ENCODE measurements at regions not wholly inside any gene's neighbourhood (a gene's known extent, or its start where the extent isn't known, plus 50 kb on each side); places are given as distances from the start of the nearest gene placed in this dataset.

DNA sequence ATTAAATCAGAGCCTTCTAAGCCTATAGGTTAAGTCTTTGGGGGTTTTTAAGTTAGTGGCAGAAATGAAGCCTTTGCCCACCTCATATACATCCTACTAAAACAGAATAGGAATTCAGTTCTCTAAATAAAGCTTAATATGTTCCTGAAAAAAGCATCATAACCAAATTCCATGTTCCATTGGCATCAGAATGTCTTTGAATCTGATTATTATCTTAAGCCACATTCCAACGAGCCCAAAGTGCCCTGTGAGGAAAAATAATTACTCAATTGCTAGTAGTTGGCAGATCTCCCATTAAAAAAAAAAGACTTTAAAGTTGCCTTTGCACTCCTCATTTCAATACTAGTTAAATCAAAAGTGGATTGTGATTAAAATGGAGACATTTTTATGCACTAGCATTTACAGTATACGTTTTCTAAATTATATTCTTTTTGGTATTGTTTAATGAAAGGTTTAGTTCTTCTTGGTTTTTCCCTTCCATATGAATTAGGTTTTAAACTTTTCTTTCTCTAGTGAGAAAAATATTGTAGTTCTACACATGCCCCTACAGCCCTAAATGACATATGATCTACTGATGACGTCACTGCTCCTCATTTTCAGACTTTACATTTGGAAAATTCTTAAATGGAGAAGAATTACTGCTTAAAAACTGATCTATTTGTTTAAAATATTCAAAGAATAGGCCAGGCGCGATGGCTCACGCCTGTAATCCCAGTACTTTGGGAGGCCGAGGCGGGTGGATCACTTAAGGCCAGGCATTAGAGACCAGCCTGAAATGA lies 54.3 kb upstream of the CABCOCO1 start:
- H2AK5ac ChIP-seq (ENCODE audit: low read depth, low read length), result no peak overlapping the region
- H2BK15ac ChIP-seq (ENCODE audit: low read length), result no peak overlapping the region
- H3K18ac ChIP-seq (ENCODE audit: extremely low read depth, low read length), result no peak overlapping the region
- no peak overlapping the region for H2BK5ac ChIP-seq (ENCODE audit: low read depth, low read length)
- H3K14ac ChIP-seq (ENCODE audit: insufficient read length), result no peak overlapping the region
- H2AFZ ChIP-seq (ENCODE audit: low read length), result no peak overlapping the region
- FAIRE-seq (no peak), DNase-seq (ENCODE audit: low read depth in 1 of 2, low spot score in 2 of 2) (no peak)
- 94% methylated on average over 8 of the region's 8 CpGs; no CpG with 5 or more reads in 1 of the 2 experiments for WGBS, 2 experiments (ENCODE audit: extremely low coverage in 1 of 2, insufficient coverage in 1 of 2, insufficient read length in 1 of 2, insufficient replicate concordance in 2 of 2, low coverage in 1 of 2, low lambda C conversion rate in 2 of 2, missing lambda C conversion rate in 1 of 2)
- no peaks in the 10 kb centered on the region for H3K36me3 ChIP-seq (ENCODE audit: control insufficient read depth in 2 of 4, insufficient read depth in 4 of 4, low read length in 3 of 4)
- H2BK120ac ChIP-seq (replicated peaks; ENCODE audit: low read depth, low read length), result no peak overlapping the region
- H2BK12ac ChIP-seq (ENCODE audit: low read depth, low read length), result no peak overlapping the region
- no peak overlapping the region for H3K9ac ChIP-seq (replicated peaks in 1 of 4; ENCODE audit: extremely low read depth in 1 of 4, low read depth in 3 of 4, low read length in 3 of 4)
- no peak overlapping the region for H4K8ac ChIP-seq (ENCODE audit: extremely low read depth, insufficient read depth, low read length)
- H3K4me3 ChIP-seq (ENCODE audit: extremely low read depth in 1 of 4, insufficient read depth in 2 of 4, low read depth in 3 of 4, low read length in 4 of 4), result no peak overlapping the region
- no peak overlapping the region for H4K5ac ChIP-seq (ENCODE audit: insufficient read length, low read depth, low read length)
- ChIA-PET POLR2A (ENCODE audit: partially characterized antibody) (no interaction called here), CTCF (ENCODE audit: partially characterized antibody) (interaction anchor here (0.6 to 3.0 kb wide), 11 partner anchors 8 to 125 kb away, joined by 3 to 30 read pairs (median 10); no protein-coding TSS in a partner anchor)
- H3K23ac ChIP-seq (ENCODE audit: insufficient read length), result no peak overlapping the region
- H3K79me1 ChIP-seq (ENCODE audit: low read depth, low read length), result no peaks in the 10 kb centered on the region
- no peak overlapping the region for H3K56ac ChIP-seq (replicated peaks; ENCODE audit: insufficient read length, low read depth, low read length)
- no peak overlapping the region for H4K91ac ChIP-seq (replicated peaks; ENCODE audit: insufficient read length, low read length)
- no peak overlapping the region for H3K4me2 ChIP-seq (ENCODE audit: insufficient read depth in 1 of 2, low read depth in 2 of 2, low read length in 2 of 2)
- H3K79me2 ChIP-seq (ENCODE audit: control insufficient read depth in 1 of 2, insufficient read depth in 2 of 2, low read length in 2 of 2), result no peaks in the 10 kb centered on the region
- H3K27me3 ChIP-seq (replicated peaks in 1 of 4; ENCODE audit: control insufficient read depth in 3 of 4, extremely low read depth in 1 of 4, insufficient read depth in 3 of 4, low read length in 3 of 4), result no peaks in the 10 kb centered on the region
- no peak overlapping the region for H2BK20ac ChIP-seq (ENCODE audit: low read length)
- no peak overlapping the region for H3K27ac ChIP-seq (ENCODE audit: low read depth, low read length)
- no peaks in the 10 kb centered on the region for H3K9me3 ChIP-seq (ENCODE audit: insufficient read depth in 2 of 2, low read depth in 1 of 2, low read length in 1 of 2)
- peaks cover 0 to 4% (median under 1%) of the 10 kb centered on the region in 4 experiments; a peak in 1 of 7 replicates for H3K4me1 ChIP-seq (replicated peaks in 1 of 4; ENCODE audit: control insufficient read depth in 3 of 4, insufficient read depth in 4 of 4, low read length in 3 of 4)
- no peak overlapping the region for H3K4ac ChIP-seq (replicated peaks; ENCODE audit: insufficient read length, low read depth, low read length)
- no peaks in the 10 kb centered on the region for H4K20me1 ChIP-seq (replicated peaks in 1 of 2; ENCODE audit: control insufficient read depth in 1 of 2, insufficient read depth in 2 of 2, low read length in 2 of 2)
- TF ChIP-seq TAF1 (IDR thresholded peaks at IDR 0.05; ENCODE audit: low read depth, low read length), result no peak
- TF ChIP-seq KDM4A (IDR thresholded peaks at IDR 0.05; ENCODE audit: low read depth, low read length, severe bottlenecking), result no peak
- no peak for TF ChIP-seq CEBPB (IDR thresholded peaks at IDR 0.05; ENCODE audit: low read depth, low read length)
- TF ChIP-seq SAP30 (IDR thresholded peaks at IDR 0.05; ENCODE audit: insufficient read depth, insufficient replicate concordance, low read length), result no peak
- TF ChIP-seq POLR2A (IDR thresholded peaks at IDR 0.05; ENCODE audit: control extremely low read depth in 1 of 2, low read depth in 2 of 2, low read length in 2 of 2), result no peak
- no peak for TF ChIP-seq SP4 (IDR thresholded peaks at IDR 0.05; ENCODE audit: low read length)
- TF ChIP-seq MAFK (IDR thresholded peaks at IDR 0.05; ENCODE audit: low read depth, low read length), result no peak
- TF ChIP-seq, protein P1, sequence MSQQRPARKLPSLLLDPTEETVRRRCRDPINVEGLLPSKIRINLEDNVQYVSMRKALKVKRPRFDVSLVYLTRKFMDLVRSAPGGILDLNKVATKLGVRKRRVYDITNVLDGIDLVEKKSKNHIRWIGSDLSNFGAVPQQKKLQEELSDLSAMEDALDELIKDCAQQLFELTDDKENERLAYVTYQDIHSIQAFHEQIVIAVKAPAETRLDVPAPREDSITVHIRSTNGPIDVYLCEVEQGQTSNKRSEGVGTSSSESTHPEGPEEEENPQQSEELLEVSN (IDR thresholded peaks at IDR 0.05), result no peak
- TF ChIP-seq BACH1 (IDR thresholded peaks at IDR 0.05; ENCODE audit: low read length), result no peak
- TF ChIP-seq RAD21 (IDR thresholded peaks at IDR 0.05 in 1 of 2, conservative IDR thresholded peaks at IDR 0.05 in 1 of 2; ENCODE audit: low read depth in 2 of 2, low read length in 2 of 2), result no peak
- no peak for TF ChIP-seq CBX5 (IDR thresholded peaks at IDR 0.05; ENCODE audit: low read depth, low read length)
- TF ChIP-seq HDAC6 (IDR thresholded peaks at IDR 0.05; ENCODE audit: low read depth, low read length), result no peak
- no peak for TF ChIP-seq RNF2 (IDR thresholded peaks at IDR 0.05; ENCODE audit: borderline replicate concordance, low read depth, low read length, missing control alignments, poor library complexity, severe bottlenecking)
- H3K23me2 ChIP-seq (ENCODE audit: low read depth, low read length), result no peaks in the 10 kb centered on the region

Measured in H1 (cell line).